ENCODE measurements at regions not wholly inside any gene's neighbourhood (a gene's known extent, or its start where the extent isn't known, plus 50 kb on each side); places are given as distances from the start of the nearest gene placed in this dataset.

DNA sequence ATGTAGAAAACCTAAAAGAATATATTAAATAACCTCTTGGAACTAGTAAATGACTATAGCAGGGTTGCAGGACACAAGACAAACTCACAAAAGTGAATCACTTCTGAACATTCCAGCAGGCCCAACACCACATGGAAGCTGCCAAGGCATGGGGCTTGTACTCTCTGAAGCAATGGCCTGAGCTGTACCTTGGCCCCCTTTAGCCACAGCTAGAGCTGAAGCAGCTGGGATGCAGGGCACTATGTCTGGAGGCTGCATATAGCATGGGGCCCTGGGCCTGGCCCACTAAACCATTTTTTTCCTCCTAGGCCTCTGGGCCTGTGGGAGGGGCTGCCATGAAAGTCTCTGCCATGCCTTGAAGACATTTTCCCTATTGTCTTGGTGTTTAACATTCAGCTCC, 1067.3 kb downstream of the LRFN5 start:
- CTCF ChIA-PET: no interaction called here

DNA sequence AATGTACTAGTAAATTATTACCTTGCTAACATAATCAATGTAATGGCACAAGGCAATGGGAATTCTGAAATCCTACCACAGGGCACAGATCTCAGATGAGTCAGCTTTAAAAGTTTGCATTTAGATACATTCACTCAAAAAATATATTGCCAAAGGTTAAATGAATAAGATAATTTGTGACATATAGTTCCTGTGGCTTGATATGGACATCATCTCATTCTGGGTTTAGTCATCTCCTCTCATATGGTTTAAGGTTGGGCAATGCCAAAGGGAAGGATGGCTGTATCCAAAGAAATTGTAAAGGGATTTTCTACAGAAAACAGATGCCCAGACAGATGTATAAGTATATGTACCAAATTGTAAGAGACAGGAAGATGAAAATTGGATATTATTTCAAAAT, 1065.0 kb downstream of the LRFN5 start:
- Histone ChIP-seq H3K4me2 (no peak overlapping the region), H3K4me1 (ENCODE audit: control insufficient read depth in 1 of 2, insufficient read depth in 2 of 2, low read depth in 1 of 2, low read length in 1 of 2) (no peaks in the 10 kb centered on the region), H3K79me2 (ENCODE audit: insufficient read depth) (no peaks in the 10 kb centered on the region), H3K4me3 (ENCODE audit: low read depth in 2 of 2, low read length in 1 of 2) (no peak overlapping the region), H4K20me1 (ENCODE audit: insufficient read depth) (no peaks in the 10 kb centered on the region), H3K9me3 (no peaks in the 10 kb centered on the region), H3K9ac (no peak overlapping the region), H3K9me2 (no peaks in the 10 kb centered on the region), H3K27me3 (ENCODE audit: insufficient read depth) (no peaks in the 10 kb centered on the region), H2AFZ (ENCODE audit: low read depth) (no peak overlapping the region), H3K27ac (ENCODE audit: low read depth in 2 of 2, low read length in 1 of 2) (no peak overlapping the region), H3K36me3 (replicated peaks in 1 of 2; ENCODE audit: control insufficient read depth in 1 of 2, insufficient read depth in 2 of 2, low read length in 1 of 2) (no peaks in the 10 kb centered on the region), H3F3A (replicated peaks; ENCODE audit: insufficient read depth) (no peaks in the 10 kb centered on the region)
- TF ChIP-seq CHD2 (IDR thresholded peaks at IDR 0.05; ENCODE audit: low read length, partially characterized antibody) (no peak), FOXM1 (IDR thresholded peaks at IDR 0.05; ENCODE audit: low read depth) (no peak), SIN3A (IDR thresholded peaks at IDR 0.05; ENCODE audit: borderline replicate concordance, low read depth, low read length) (no peak), POLR2AphosphoS5 (IDR thresholded peaks at IDR 0.05; ENCODE audit: low read depth, low read length) (no peak)
- ChIA-PET POLR2A (no interaction called here), CTCF (no interaction called here)
- DNase-seq: no peak

More for the DNA sequence above, 1067.3 kb downstream of the LRFN5 start:
- no peak overlapping the region for H3K9ac ChIP-seq
- no peaks in the 10 kb centered on the region for H3K9me2 ChIP-seq
- no peaks in the 10 kb centered on the region for H3K36me3 ChIP-seq (replicated peaks in 1 of 2; ENCODE audit: control insufficient read depth in 1 of 2, insufficient read depth in 2 of 2, low read length in 1 of 2)
- no peaks in the 10 kb centered on the region for H3K27me3 ChIP-seq (ENCODE audit: insufficient read depth)
- H2AFZ ChIP-seq (ENCODE audit: low read depth): no peak overlapping the region
- no peaks in the 10 kb centered on the region for H3K9me3 ChIP-seq
- DNase-seq: no peak
- POLR2A ChIA-PET: no interaction called here
- no peak overlapping the region for H3K27ac ChIP-seq (ENCODE audit: low read depth in 2 of 2, low read length in 1 of 2)
- TF ChIP-seq RAD21 (IDR thresholded peaks at IDR 0.05; ENCODE audit: low read length) (no peak), EZH2phosphoT487 (IDR thresholded peaks at IDR 0.05; ENCODE audit: borderline replicate concordance, low read depth) (no peak), RXRA (IDR thresholded peaks at IDR 0.05; ENCODE audit: borderline replicate concordance, low read depth) (no peak), EP300 (IDR thresholded peaks at IDR 0.05; ENCODE audit: borderline replicate concordance in 1 of 2, low read depth in 1 of 2, low read length in 1 of 2) (no peak), SMC3 (IDR thresholded peaks at IDR 0.05; ENCODE audit: low read depth, low read length) (no peak), FOXM1 (IDR thresholded peaks at IDR 0.05; ENCODE audit: low read depth) (no peak), TAF1 (IDR thresholded peaks at IDR 0.05; ENCODE audit: borderline replicate concordance, low read depth, low read length) (no peak), RFX5 (IDR thresholded peaks at IDR 0.05; ENCODE audit: low read length) (no peak), FOXJ3 (CRISPR knock-in tag; IDR thresholded peaks at IDR 0.05) (no peak), NRF1 (IDR thresholded peaks at IDR 0.05; ENCODE audit: low read depth, low read length) (no peak), TEAD4 (IDR thresholded peaks at IDR 0.05; ENCODE audit: borderline replicate concordance, insufficient read depth) (no peak), CHD2 (IDR thresholded peaks at IDR 0.05; ENCODE audit: low read length, partially characterized antibody) (no peak)
- TF ChIP-seq, protein P1, sequence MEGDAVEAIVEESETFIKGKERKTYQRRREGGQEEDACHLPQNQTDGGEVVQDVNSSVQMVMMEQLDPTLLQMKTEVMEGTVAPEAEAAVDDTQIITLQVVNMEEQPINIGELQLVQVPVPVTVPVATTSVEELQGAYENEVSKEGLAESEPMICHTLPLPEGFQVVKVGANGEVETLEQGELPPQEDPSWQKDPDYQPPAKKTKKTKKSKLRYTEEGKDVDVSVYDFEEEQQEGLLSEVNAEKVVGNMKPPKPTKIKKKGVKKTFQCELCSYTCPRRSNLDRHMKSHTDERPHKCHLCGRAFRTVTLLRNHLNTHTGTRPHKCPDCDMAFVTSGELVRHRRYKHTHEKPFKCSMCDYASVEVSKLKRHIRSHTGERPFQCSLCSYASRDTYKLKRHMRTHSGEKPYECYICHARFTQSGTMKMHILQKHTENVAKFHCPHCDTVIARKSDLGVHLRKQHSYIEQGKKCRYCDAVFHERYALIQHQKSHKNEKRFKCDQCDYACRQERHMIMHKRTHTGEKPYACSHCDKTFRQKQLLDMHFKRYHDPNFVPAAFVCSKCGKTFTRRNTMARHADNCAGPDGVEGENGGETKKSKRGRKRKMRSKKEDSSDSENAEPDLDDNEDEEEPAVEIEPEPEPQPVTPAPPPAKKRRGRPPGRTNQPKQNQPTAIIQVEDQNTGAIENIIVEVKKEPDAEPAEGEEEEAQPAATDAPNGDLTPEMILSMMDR (IDR thresholded peaks at IDR 0.05): no peak
- TF ChIP-seq, protein P2, sequence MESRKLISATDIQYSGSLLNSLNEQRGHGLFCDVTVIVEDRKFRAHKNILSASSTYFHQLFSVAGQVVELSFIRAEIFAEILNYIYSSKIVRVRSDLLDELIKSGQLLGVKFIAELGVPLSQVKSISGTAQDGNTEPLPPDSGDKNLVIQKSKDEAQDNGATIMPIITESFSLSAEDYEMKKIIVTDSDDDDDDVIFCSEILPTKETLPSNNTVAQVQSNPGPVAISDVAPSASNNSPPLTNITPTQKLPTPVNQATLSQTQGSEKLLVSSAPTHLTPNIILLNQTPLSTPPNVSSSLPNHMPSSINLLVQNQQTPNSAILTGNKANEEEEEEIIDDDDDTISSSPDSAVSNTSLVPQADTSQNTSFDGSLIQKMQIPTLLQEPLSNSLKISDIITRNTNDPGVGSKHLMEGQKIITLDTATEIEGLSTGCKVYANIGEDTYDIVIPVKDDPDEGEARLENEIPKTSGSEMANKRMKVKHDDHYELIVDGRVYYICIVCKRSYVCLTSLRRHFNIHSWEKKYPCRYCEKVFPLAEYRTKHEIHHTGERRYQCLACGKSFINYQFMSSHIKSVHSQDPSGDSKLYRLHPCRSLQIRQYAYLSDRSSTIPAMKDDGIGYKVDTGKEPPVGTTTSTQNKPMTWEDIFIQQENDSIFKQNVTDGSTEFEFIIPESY (IDR thresholded peaks at IDR 0.05; ENCODE audit: borderline replicate concordance, low read depth): no peak
- TF ChIP-seq, protein P3, sequence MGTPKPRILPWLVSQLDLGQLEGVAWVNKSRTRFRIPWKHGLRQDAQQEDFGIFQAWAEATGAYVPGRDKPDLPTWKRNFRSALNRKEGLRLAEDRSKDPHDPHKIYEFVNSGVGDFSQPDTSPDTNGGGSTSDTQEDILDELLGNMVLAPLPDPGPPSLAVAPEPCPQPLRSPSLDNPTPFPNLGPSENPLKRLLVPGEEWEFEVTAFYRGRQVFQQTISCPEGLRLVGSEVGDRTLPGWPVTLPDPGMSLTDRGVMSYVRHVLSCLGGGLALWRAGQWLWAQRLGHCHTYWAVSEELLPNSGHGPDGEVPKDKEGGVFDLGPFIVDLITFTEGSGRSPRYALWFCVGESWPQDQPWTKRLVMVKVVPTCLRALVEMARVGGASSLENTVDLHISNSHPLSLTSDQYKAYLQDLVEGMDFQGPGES (IDR thresholded peaks at IDR 0.05; ENCODE audit: low read depth, low read length): no peak
- H3K4me2 ChIP-seq: no peak overlapping the region
- no peaks in the 10 kb centered on the region for H4K20me1 ChIP-seq (ENCODE audit: insufficient read depth)
- no peaks in the 10 kb centered on the region for H3F3A ChIP-seq (replicated peaks; ENCODE audit: insufficient read depth)
- no peaks in the 10 kb centered on the region for H3K79me2 ChIP-seq (ENCODE audit: insufficient read depth)
- H3K4me3 ChIP-seq (ENCODE audit: low read depth in 2 of 2, low read length in 1 of 2): no peak overlapping the region
- no peaks in the 10 kb centered on the region for H3K4me1 ChIP-seq (ENCODE audit: control insufficient read depth in 1 of 2, insufficient read depth in 2 of 2, low read depth in 1 of 2, low read length in 1 of 2)

Measured in SK-N-SH (cell line).